ENCODE measurements at regions not wholly inside any gene's neighbourhood (a gene's known extent, or its start where the extent isn't known, plus 50 kb on each side); places are given as distances from the start of the nearest gene placed in this dataset.

- peak overlapping the region in 6 of 7 donors; percentile 91 to 97 (median 93) for H3K27ac Mint-ChIP-seq
- Histone ChIP-seq H3K27ac (ENCODE audit: low read depth in 1 of 2, low read length in 2 of 2) (peak overlapping the region; percentile 91 to 98), H3K27me3 (ENCODE audit: control insufficient read depth in 2 of 2, insufficient read depth in 2 of 2, low read length in 2 of 2) (peaks cover 5 to 15% of the 10 kb centered on the region in 2 donors), H3K79me2 (ENCODE audit: insufficient read depth, low read length) (no peaks in the 10 kb centered on the region), H2AFZ (ENCODE audit: insufficient read depth, low read depth, low read length, poor library complexity, severe bottlenecking) (peak overlapping the region; percentile 26), H3K4me2 (replicated peaks; ENCODE audit: extremely low read depth, low read length, poor library complexity, severe bottlenecking) (no peak overlapping the region), H3K36me3 (replicated peaks in 1 of 2; ENCODE audit: control insufficient read depth in 1 of 2, insufficient read depth in 2 of 2, low read length in 2 of 2) (no peaks in the 10 kb centered on the region), H3K4me1 (ENCODE audit: control insufficient read depth in 1 of 2, insufficient read depth in 2 of 2, low read length in 2 of 2) (peaks cover 47 to 52% of the 10 kb centered on the region in 2 donors), H3K4me3 (replicated peaks in 1 of 3; ENCODE audit: low read depth in 2 of 3, low read length in 3 of 3) (no peak overlapping the region), H3K9ac (ENCODE audit: insufficient read depth, low read length, poor library complexity, severe bottlenecking) (peak overlapping the region; percentile 67), H3K9me3 (replicated peaks in 1 of 2; ENCODE audit: control insufficient read depth in 1 of 2, insufficient read depth in 1 of 2, low read length in 2 of 2) (no peaks in the 10 kb centered on the region), H4K20me1 (ENCODE audit: insufficient read depth, low read length) (no peaks in the 10 kb centered on the region)
- H3K4me3 Mint-ChIP-seq = peak overlapping the region; percentile 37 to 39
- peaks cover 39% of the 10 kb centered on the region for H3K4me1 Mint-ChIP-seq
- peaks cover 0 to 6% (median 2%) of the 10 kb centered on the region in 7 donors for H3K9me3 Mint-ChIP-seq
- WGBS (ENCODE audit: insufficient coverage) = 31% methylated on average over 4 of the region's 6 CpGs
- DNase-seq = peak; percentile 54 to 75 (median 67)
- no peak for TF ChIP-seq CTCF (IDR thresholded peaks at IDR 0.05)
- H3K36me3 Mint-ChIP-seq = no peaks in the 10 kb centered on the region
- intact Hi-C loops (cut with micrococcal nuclease) = loop anchor here in 1 of 2 donors (10.0 kb wide), 1 partner anchor 438 kb away; no protein-coding TSS in a partner anchor
- peaks cover 14 to 28% (median 25%) of the 10 kb centered on the region in 3 donors for H3K27me3 Mint-ChIP-seq (ENCODE audit: low read depth in 3 of 3)
These were observed 184.0 kb upstream of the LYSMD4 start for GRCh38 chr15:99917252-99917651.

- H3K36me3 Mint-ChIP-seq = no peaks in the 10 kb centered on the region
- Histone ChIP-seq H3K79me2 (ENCODE audit: insufficient read depth, low read length) (no peaks in the 10 kb centered on the region), H3K27ac (ENCODE audit: low read depth in 1 of 2, low read length in 2 of 2) (peak overlapping the region; percentile 91 to 98), H3K4me3 (replicated peaks in 1 of 3; ENCODE audit: low read depth in 2 of 3, low read length in 3 of 3) (no peak overlapping the region), H3K4me2 (replicated peaks; ENCODE audit: extremely low read depth, low read length, poor library complexity, severe bottlenecking) (no peak overlapping the region), H3K27me3 (ENCODE audit: control insufficient read depth in 2 of 2, insufficient read depth in 2 of 2, low read length in 2 of 2) (peaks cover 4 to 10% of the 10 kb centered on the region in 2 donors), H3K36me3 (replicated peaks in 1 of 2; ENCODE audit: control insufficient read depth in 1 of 2, insufficient read depth in 2 of 2, low read length in 2 of 2) (no peaks in the 10 kb centered on the region), H3K9ac (ENCODE audit: insufficient read depth, low read length, poor library complexity, severe bottlenecking) (peak overlapping the region; percentile 67), H3K9me3 (replicated peaks in 1 of 2; ENCODE audit: control insufficient read depth in 1 of 2, insufficient read depth in 1 of 2, low read length in 2 of 2) (no peaks in the 10 kb centered on the region), H4K20me1 (ENCODE audit: insufficient read depth, low read length) (no peaks in the 10 kb centered on the region), H3K4me1 (ENCODE audit: control insufficient read depth in 1 of 2, insufficient read depth in 2 of 2, low read length in 2 of 2) (peaks cover 52 to 57% of the 10 kb centered on the region in 2 donors), H2AFZ (ENCODE audit: insufficient read depth, low read depth, low read length, poor library complexity, severe bottlenecking) (peak overlapping the region; percentile 26)
- H3K27ac Mint-ChIP-seq = peak overlapping the region; percentile 91 to 97 (median 93)
- peaks cover 44% of the 10 kb centered on the region for H3K4me1 Mint-ChIP-seq
- H3K27me3 Mint-ChIP-seq (ENCODE audit: low read depth in 3 of 3) = peaks cover 12 to 25% (median 22%) of the 10 kb centered on the region in 3 donors
- no peak for DNase-seq
- no peak for TF ChIP-seq CTCF (IDR thresholded peaks at IDR 0.05)
- intact Hi-C loops (cut with micrococcal nuclease) = loop anchor here in 1 of 2 donors (10.0 kb wide), 1 partner anchor 438 kb away; no protein-coding TSS in a partner anchor
- WGBS (ENCODE audit: insufficient coverage) = 86% methylated on average over 10 of the region's 10 CpGs
- H3K4me3 Mint-ChIP-seq = no peak overlapping the region
- peaks cover 0 to 9% (median 2%) of the 10 kb centered on the region in 7 donors for H3K9me3 Mint-ChIP-seq
These were observed 183.5 kb upstream of the LYSMD4 start for GRCh38 chr15:99916668-99917223.

Measured in CD14-positive monocyte (primary cell).